WI38 (cell line): ENCODE measurements at regions not wholly inside any gene's neighbourhood (a gene's known extent, or its start where the extent isn't known, plus 50 kb on each side); places are given as distances from the start of the nearest gene placed in this dataset.

Experiments used
- H3K4me3 ChIP-seq: 2 replicates; pipeline ENCODE4 v1.5.1; 2011; ENCODE audit warnings: low read depth, mild to moderate bottlenecking, control low read depth, low read length
- TF ChIP-seq, protein P1 (sequence below): IDR thresholded peaks from 2 replicates; pipeline ENCODE4 v1.5.1; 2012; ENCODE audit warnings: low read depth, mild to moderate bottlenecking, control low read depth, low read length

GRCh38 chr5:4363045-4363444, 767.4 kb downstream of the IRX1 start:
- H3K4me3 ChIP-seq = no peak overlapping the region
- TF ChIP-seq, protein P1, sequence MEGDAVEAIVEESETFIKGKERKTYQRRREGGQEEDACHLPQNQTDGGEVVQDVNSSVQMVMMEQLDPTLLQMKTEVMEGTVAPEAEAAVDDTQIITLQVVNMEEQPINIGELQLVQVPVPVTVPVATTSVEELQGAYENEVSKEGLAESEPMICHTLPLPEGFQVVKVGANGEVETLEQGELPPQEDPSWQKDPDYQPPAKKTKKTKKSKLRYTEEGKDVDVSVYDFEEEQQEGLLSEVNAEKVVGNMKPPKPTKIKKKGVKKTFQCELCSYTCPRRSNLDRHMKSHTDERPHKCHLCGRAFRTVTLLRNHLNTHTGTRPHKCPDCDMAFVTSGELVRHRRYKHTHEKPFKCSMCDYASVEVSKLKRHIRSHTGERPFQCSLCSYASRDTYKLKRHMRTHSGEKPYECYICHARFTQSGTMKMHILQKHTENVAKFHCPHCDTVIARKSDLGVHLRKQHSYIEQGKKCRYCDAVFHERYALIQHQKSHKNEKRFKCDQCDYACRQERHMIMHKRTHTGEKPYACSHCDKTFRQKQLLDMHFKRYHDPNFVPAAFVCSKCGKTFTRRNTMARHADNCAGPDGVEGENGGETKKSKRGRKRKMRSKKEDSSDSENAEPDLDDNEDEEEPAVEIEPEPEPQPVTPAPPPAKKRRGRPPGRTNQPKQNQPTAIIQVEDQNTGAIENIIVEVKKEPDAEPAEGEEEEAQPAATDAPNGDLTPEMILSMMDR = no peak

DNA sequence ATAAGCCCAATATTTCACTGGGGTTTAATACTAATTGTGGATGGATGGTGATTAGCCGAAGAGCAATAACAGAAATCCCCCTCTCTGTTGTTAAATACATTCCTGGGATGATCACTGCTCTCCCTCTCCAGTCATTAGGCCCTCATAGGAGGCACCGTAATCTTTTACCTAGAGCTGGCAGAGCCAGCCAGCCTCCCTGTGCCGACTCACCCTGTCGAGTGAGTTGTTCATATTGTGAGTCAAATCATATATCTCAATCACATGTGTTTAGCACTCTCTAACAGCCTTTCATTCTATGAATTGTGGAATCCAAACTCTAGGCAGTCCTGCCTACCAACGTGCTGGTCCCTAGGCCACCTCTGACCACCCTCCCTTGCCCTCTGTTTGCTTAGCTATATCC, 771.0 kb downstream of the IRX1 start:
- H3K4me3 ChIP-seq = no peak overlapping the region
- TF ChIP-seq, protein P1 = no peak

DNA sequence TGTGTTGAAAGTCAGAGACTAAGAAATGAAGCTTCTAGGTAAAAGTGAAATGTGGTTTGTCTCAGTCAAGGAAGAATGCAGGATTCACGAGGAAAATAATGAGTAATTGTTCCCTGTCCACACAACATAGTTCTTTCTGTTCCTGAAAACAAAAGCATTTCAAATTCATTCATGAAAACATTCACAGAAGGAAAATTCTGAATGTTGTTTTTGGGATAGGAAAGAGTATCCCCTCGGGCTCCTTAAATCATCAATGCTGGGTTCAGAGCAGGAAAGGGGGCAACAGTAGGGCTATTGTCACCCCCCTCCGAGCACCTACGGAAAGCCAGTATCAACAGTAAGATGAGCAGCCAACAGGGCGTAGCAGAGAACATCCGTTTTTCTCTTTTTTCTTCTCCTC, 769.9 kb upstream of the ADAMTS16 start:
- TF ChIP-seq, protein P1 = no peak
- no peak overlapping the region for H3K4me3 ChIP-seq

- no peak overlapping the region for H3K4me3 ChIP-seq
- TF ChIP-seq, protein P1 = no peak
Measured at GRCh38 chr5:4372481-4372880, 767.6 kb upstream of the ADAMTS16 start.

DNA sequence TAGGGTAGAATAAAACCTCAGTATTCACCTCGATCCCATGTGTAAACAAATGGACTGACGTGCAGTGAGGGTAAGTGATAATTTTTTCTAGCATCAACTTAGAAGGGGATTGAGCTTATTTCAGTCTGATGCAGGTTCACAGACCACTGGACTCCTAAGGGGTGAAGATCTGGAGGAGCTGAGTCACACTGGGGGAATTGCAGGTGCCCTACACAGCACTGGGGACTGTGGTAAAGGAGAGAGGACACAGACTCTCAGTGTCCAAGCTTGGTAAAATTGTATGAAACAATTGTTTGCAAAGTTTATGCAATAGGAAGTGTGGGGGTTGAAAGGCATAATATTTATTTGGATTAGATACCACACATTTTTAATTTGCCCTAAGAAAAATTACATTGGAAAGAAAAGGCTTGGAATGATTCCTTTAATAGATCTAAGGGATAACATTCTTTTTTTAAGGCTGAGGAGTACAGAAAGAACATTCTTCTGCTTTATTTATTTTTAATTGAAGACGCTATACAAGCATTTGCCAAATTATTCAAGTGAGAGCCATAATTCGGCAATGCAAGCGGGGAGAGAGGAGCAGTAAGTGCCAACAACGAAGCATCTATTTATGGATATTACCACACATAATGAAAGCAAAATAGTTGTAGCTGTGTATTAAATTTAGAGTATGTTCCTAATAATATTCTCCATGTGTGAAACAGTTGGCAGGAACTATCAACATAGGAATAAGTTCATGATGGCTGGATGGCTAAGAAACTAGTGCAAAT, 766.9 kb upstream of the ADAMTS16 start:
- TF ChIP-seq, protein P1 = no peak
- no peak overlapping the region for H3K4me3 ChIP-seq

DNA sequence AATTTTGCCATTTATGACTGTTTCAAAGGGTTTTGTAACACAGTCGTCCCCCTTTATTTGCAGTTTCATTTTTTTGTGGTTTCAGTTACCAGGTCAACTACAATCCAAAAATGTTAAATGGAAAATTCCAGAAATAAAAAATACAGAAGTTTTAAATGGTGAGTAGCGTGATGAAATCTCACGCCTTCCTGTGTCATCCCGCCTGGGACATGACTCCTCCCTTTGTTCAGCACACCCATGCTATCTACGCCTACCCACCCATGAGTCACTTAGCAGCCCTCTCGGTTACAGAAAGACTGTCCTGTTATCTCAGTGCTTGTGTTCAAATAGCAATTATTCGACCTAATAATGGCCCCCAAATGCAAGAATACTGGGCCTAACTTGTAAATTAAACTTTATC, 765.3 kb upstream of the ADAMTS16 start:
- TF ChIP-seq, protein P1 = no peak

DNA sequence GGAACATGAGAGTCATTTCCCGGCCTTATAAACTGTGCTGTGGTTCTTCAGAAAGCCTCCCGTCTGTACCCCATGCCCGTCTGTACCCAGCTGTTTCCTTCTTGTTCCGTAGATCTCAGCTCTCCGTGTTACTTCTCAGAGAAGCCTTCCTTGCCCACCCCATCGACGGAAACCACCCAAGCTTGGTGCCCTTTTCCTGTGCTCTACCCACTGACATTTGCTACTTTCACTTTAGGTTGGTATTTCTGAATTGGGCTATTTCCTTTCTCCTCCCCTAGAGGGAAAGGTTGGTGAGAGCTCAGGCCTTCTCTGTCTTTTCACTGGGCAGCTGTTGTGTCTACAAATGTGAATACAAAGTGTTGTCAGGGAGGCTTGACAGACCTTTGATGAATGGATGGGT, 764.5 kb upstream of the ADAMTS16 start:
- TF ChIP-seq, protein P1 = no peak
- H3K4me3 ChIP-seq = no peak overlapping the region

More for the DNA sequence above, 765.3 kb upstream of the ADAMTS16 start:
- H3K4me3 ChIP-seq = no peak overlapping the region
